NCI-H82 (cell line): ENCODE measurements at regions not wholly inside any gene's neighbourhood (a gene's known extent, or its start where the extent isn't known, plus 50 kb on each side); places are given as distances from the start of the nearest gene placed in this dataset.

Experiments
- DNase-seq: peaks from one replicate; lab custom pipeline; 2025; lab: John Stamatoyannopoulos, UW

- DNase-seq: no peak
Observed at GRCh38 chr15:94607176-94607654, 375.9 kb downstream of the MCTP2 start.

GRCh38 chr15:94610069-94610468 lies 378.7 kb downstream of the MCTP2 start:
- DNase-seq: no peak

- no peak for DNase-seq
Observed at GRCh38 chr15:94610485-94610884, 379.1 kb downstream of the MCTP2 start.

- DNase-seq: no peak
Observed at GRCh38 chr15:94611656-94612055, 380.3 kb downstream of the MCTP2 start.

- no peak for DNase-seq
Observed at GRCh38 chr15:94615688-94616087, 384.3 kb downstream of the MCTP2 start.

- DNase-seq: no peak
Observed at GRCh38 chr15:94620632-94621031, 389.3 kb downstream of the MCTP2 start.

GRCh38 chr15:94621736-94622135 lies 390.4 kb downstream of the MCTP2 start:
- DNase-seq: no peak

GRCh38 chr15:94626949-94627348 lies 395.6 kb downstream of the MCTP2 start:
- no peak for DNase-seq

GRCh38 chr15:94631608-94632007 lies 400.2 kb downstream of the MCTP2 start:
- no peak for DNase-seq

- no peak for DNase-seq
Observed at GRCh38 chr15:94638183-94638582, 406.8 kb downstream of the MCTP2 start.

GRCh38 chr15:94639701-94640100 lies 408.3 kb downstream of the MCTP2 start:
- no peak for DNase-seq

GRCh38 chr15:94644433-94644832 lies 413.1 kb downstream of the MCTP2 start:
- DNase-seq: no peak

GRCh38 chr15:94653071-94653470 lies 421.7 kb downstream of the MCTP2 start:
- DNase-seq: no peak

- DNase-seq: no peak
Observed at GRCh38 chr15:94655249-94655880, 424.0 kb downstream of the MCTP2 start.

GRCh38 chr15:94665676-94666441 lies 434.5 kb downstream of the MCTP2 start:
- no peak for DNase-seq

- peak; percentile 5 for DNase-seq
Observed at GRCh38 chr15:94666553-94666952, 435.2 kb downstream of the MCTP2 start.

GRCh38 chr15:94667109-94667508 lies 435.7 kb downstream of the MCTP2 start:
- no peak for DNase-seq

- peak; percentile 50 for DNase-seq
Observed at GRCh38 chr15:94670438-94671034, 439.2 kb downstream of the MCTP2 start.

GRCh38 chr15:94671858-94672532 lies 440.6 kb downstream of the MCTP2 start:
- peak; percentile 56 for DNase-seq

GRCh38 chr15:94673801-94674200 lies 442.4 kb downstream of the MCTP2 start:
- DNase-seq: no peak

- no peak for DNase-seq
Observed at GRCh38 chr15:94674296-94674695, 442.9 kb downstream of the MCTP2 start.

GRCh38 chr15:94677202-94677790 lies 445.9 kb downstream of the MCTP2 start:
- peak; percentile 12 for DNase-seq
